Osteoblast (primary cell): ENCODE measurements at regions not wholly inside any gene's neighbourhood (a gene's known extent, or its start where the extent isn't known, plus 50 kb on each side); places are given as distances from the start of the nearest gene placed in this dataset.

ENCODE experiments used
- DNase-seq: peaks from one replicate; pipeline ENCODE4 v3.0.0; 2011; ENCODE audit warnings: low spot score, mixed read lengths; ENCODE audit not compliant: insufficient read length; ENCODE audit errors: missing footprints
- H2AFZ ChIP-seq: 2 replicates; pipeline ENCODE4 v1.6.0; 2011; ENCODE audit warnings: mild to moderate bottlenecking, low read length
- H3K27ac ChIP-seq: 2 replicates; pipeline ENCODE4 v1.5.1; 2011; ENCODE audit warnings: mild to moderate bottlenecking, low read depth, low read length, moderate library complexity
- H3K27me3 ChIP-seq: 2 replicates; pipeline ENCODE4 v1.6.0; 2012; ENCODE audit warnings: mild to moderate bottlenecking, control low read depth, inconsistent platforms, low read length, moderate library complexity; ENCODE audit not compliant: insufficient read depth
- H3K36me3 ChIP-seq: 2 replicates; pipeline ENCODE4 v1.5.1; 2011; ENCODE audit warnings: mild to moderate bottlenecking, low read length, control low read depth, moderate library complexity; ENCODE audit not compliant: insufficient read depth
- H3K4me1 ChIP-seq: 2 replicates; pipeline ENCODE4 v1.5.1; 2011; ENCODE audit warnings: mild to moderate bottlenecking, low read length, control low read depth, moderate library complexity; ENCODE audit not compliant: insufficient read depth
- H3K4me2 ChIP-seq: 2 replicates; pipeline ENCODE4 v1.6.0; 2011; ENCODE audit warnings: mild to moderate bottlenecking, low read length; ENCODE audit not compliant: insufficient read depth
- H3K4me3 ChIP-seq: fragments of 200-600 bp; sonication (generic); 3 replicates; pipeline ENCODE4 v1.5.1; 2012; ENCODE audit warnings: mild to moderate bottlenecking, low read length, inconsistent platforms; ENCODE audit not compliant: insufficient read depth
- H3K79me2 ChIP-seq: 2 replicates; pipeline ENCODE4 v1.6.0; 2012; ENCODE audit warnings: mild to moderate bottlenecking, low read length, control low read depth, inconsistent platforms; ENCODE audit not compliant: insufficient read depth
- H3K9me3 ChIP-seq: 2 replicates; pipeline ENCODE4 v1.5.1; 2011; ENCODE audit warnings: low read depth, low read length, control low read depth
- H4K20me1 ChIP-seq: 2 replicates; pipeline ENCODE4 v1.6.0; 2012; ENCODE audit warnings: mild to moderate bottlenecking, low read length, control low read depth; ENCODE audit not compliant: insufficient read depth
- CTCF ChIP-seq: IDR thresholded peaks from 2 replicates; pipeline ENCODE4 v1.5.1; 2011; ENCODE audit warnings: mild to moderate bottlenecking, low read depth, low read length, moderate library complexity; ENCODE audit errors: extremely low read depth

- Histone ChIP-seq H3K4me1 (no peaks in the 10 kb centered on the region), H3K9me3 (no peaks in the 10 kb centered on the region), H4K20me1 (no peaks in the 10 kb centered on the region), H3K4me3 (no peak overlapping the region), H3K79me2 (no peaks in the 10 kb centered on the region), H3K27ac (no peak overlapping the region), H3K27me3 (no peaks in the 10 kb centered on the region), H3K36me3 (no peaks in the 10 kb centered on the region), H3K4me2 (no peak overlapping the region), H2AFZ (no peak overlapping the region)
- DNase-seq: no peak
- TF ChIP-seq CTCF: no peak
These were observed 1063.3 kb upstream of the EEF2KMT start for GRCh38 chr16:6160871-6161270.

- no peak for DNase-seq
- Histone ChIP-seq H4K20me1 (no peaks in the 10 kb centered on the region), H3K4me2 (no peak overlapping the region), H3K9me3 (no peaks in the 10 kb centered on the region), H3K36me3 (no peaks in the 10 kb centered on the region), H3K4me1 (no peaks in the 10 kb centered on the region), H3K79me2 (no peaks in the 10 kb centered on the region), H3K27ac (no peak overlapping the region), H2AFZ (no peak overlapping the region), H3K27me3 (no peaks in the 10 kb centered on the region), H3K4me3 (no peak overlapping the region)
- no peak for TF ChIP-seq CTCF
These were observed 1062.7 kb upstream of the EEF2KMT start for GRCh38 chr16:6160303-6160702.

- no peak for TF ChIP-seq CTCF
- H3K79me2 ChIP-seq: no peaks in the 10 kb centered on the region
- no peak overlapping the region for H3K27ac ChIP-seq
- no peaks in the 10 kb centered on the region for H3K9me3 ChIP-seq
- no peak overlapping the region for H2AFZ ChIP-seq
- no peaks in the 10 kb centered on the region for H3K4me1 ChIP-seq
- H4K20me1 ChIP-seq: no peaks in the 10 kb centered on the region
- H3K27me3 ChIP-seq: no peaks in the 10 kb centered on the region
- H3K36me3 ChIP-seq: no peaks in the 10 kb centered on the region
- no peak overlapping the region for H3K4me2 ChIP-seq
- H3K4me3 ChIP-seq: no peak overlapping the region
- no peak for DNase-seq
These were observed 1060.2 kb upstream of the EEF2KMT start for GRCh38 chr16:6157806-6158205.

- H3K9me3 ChIP-seq: no peaks in the 10 kb centered on the region
- TF ChIP-seq CTCF: no peak
- no peaks in the 10 kb centered on the region for H3K36me3 ChIP-seq
- H2AFZ ChIP-seq: no peak overlapping the region
- H4K20me1 ChIP-seq: no peaks in the 10 kb centered on the region
- no peaks in the 10 kb centered on the region for H3K79me2 ChIP-seq
- H3K27me3 ChIP-seq: no peaks in the 10 kb centered on the region
- H3K4me2 ChIP-seq: no peak overlapping the region
- H3K4me3 ChIP-seq: no peak overlapping the region
- no peak for DNase-seq
- H3K4me1 ChIP-seq: no peaks in the 10 kb centered on the region
- no peak overlapping the region for H3K27ac ChIP-seq
These were observed 1057.7 kb upstream of the EEF2KMT start for GRCh38 chr16:6155271-6155670.
